ENCODE measurements at regions not wholly inside any gene's neighbourhood (a gene's known extent, or its start where the extent isn't known, plus 50 kb on each side); places are given as distances from the start of the nearest gene placed in this dataset.

DNA sequence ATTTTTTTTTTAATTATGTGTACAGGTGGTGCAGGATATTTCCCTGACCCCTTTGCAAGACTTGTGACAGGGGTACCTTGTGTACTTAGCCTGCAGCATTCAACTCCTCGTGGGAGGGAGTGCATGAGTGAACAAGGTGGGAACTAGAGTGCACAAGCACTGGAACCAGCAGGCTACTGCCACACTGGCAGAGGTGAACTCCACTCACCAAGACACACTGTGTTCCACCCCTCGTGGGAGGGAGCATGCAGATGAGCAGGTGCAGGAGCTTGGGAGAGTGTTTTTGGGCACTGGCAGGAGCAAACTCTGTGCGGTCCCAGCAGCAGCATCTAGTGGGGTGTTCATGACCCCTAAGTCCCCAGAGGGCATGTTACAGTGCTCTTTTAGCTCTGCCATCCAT is 282.7 kb upstream of the PLET1 start:
- no peak for DNase-seq

DNA sequence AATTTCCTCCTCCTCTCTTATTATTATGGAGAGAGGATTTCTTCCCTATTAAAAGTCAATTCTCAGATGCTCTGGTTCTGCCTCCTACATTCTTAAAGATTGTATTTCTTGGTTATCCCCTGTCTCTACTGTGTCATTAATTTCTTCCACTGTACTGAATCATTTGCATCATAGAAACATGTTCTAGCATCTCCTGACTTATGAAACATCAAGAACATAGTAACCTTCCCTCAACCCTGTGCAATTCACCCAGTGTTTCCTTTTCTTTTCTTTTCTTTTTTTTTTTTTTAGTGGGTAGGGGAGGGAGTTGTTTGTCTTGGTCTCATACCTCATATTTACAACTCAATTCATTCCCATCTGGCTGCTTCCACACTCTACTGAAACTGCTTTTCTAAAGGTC is 288.0 kb upstream of the PLET1 start:
- DNase-seq, result no peak

DNA sequence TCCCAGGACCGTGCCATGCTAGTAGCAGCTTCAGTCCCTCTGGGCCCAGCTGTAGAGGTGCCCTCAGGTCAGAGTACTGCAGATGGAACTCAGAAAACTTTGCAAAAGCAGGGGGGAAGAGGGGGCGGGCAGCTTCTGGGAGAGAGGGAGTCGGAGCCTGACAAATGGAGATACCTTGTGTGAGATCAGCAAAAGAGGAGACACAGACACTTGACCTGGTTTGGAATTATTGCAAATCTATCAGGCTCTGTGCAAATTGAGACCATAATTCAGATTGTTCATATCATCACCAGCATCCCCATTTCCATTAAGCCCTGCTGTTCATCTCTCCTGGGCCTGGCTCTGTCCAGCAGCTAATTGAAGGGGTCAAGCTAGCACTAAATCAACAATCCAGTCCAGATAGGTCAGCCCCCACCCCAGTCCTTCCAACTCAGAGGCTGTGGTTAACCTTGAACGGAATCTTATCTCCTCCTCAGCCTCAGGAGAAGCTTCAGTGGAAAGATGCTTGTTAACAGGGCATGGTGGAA is 292.6 kb upstream of the PLET1 start:
- no peak for DNase-seq

DNA sequence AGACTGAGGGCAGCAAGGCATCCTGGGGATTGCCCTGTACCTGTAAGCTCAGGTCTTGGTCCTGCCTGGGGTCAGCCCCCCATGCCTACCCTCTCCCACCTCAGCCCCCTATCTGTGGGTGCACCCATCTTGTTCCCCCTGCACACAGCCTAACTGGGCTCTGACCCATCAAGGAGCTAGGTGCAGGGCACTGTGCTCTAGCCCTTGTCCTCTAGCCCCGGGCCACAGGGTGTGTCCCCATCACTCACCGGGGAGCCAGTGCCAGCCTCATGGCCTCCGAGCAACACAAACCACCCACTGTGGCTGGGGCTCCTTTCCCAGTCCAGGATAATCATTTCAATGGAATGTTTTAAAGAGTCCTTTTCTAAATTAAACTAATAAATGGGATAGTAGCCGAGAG is 293.9 kb upstream of the PLET1 start:
- DNase-seq, result no peak

DNA sequence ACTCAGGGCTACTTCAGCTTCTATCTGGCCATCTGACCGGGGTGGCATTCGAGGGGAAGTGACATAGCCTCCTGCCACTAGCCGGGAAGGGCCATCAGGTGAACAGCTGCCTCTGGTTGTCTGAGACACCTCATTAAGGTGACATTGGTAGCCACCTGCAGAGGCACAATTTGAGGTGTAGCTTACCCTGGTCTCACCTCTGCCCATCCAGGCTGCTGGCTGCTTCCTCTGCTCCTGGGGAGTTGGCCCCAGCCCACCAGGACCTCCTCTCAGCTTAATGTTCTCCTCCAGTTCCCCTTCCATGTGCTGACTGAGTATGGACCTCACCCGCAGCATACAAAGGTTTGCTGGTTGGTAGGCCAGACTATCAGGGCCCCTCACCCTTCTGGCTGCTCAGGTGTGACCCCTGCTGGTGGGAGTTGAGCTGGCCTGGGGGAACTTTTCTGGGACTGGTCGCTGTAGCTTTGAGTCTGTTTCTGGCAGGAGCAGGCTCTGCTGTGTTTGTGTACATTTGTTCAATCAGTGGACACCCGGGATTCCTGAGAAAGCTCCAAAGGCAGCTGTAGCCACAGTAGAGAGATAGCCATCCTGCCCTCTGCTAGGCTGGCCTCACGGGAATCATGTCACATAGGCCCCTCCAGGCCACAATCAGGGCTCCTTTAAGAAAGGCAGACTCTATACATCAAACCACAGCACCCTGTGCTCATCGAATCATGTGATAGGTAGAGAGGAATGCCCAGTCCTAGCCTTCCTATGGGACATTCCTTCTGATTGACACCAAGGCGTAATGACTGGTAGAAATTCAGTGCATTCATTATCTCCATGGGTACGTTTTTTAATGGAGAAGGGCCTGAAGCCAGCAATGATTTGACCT is 295.1 kb upstream of the PLET1 start:
- DNase-seq, result peak; percentile 41

DNA sequence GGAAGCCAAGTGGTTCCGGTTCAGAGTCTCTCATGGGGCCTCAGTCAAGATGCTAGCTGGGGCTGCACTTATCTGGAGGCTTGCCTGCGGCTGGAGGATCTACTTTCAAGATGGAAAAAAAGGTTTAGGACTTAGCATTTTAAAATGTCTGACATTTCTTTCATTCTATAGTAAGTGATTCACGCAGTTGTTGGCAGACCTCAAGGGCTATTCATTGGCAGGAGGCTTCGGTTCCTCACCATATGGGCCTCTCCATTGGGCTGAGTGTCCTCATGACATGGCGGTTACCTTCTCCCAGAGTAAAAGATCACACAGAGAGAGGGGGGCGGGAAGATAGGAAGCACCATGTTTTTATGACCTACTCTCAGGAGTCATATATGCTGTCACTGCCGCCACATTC is 298.0 kb upstream of the PLET1 start:
- peak; percentile 48 for DNase-seq

DNA sequence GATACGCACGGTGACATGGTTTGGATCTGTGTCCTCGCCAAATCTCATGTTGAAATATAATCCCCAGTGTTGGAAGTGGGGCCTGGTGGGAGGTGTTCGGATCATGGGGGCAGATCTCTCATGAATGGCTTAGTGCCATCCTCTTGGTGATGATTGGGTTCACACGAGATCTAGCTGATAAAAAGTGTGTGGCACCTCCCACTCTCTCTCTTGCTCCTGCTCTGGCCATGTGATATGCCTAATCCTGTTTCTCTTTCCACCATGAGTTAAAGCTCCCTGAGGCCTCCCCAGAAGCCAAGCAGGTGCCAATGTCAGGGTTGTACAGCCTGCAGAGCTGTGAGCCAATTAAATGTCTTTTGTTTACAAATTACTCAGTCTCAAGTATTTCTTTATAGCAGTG is 303.1 kb upstream of the PLET1 start:
- DNase-seq, result no peak

DNA sequence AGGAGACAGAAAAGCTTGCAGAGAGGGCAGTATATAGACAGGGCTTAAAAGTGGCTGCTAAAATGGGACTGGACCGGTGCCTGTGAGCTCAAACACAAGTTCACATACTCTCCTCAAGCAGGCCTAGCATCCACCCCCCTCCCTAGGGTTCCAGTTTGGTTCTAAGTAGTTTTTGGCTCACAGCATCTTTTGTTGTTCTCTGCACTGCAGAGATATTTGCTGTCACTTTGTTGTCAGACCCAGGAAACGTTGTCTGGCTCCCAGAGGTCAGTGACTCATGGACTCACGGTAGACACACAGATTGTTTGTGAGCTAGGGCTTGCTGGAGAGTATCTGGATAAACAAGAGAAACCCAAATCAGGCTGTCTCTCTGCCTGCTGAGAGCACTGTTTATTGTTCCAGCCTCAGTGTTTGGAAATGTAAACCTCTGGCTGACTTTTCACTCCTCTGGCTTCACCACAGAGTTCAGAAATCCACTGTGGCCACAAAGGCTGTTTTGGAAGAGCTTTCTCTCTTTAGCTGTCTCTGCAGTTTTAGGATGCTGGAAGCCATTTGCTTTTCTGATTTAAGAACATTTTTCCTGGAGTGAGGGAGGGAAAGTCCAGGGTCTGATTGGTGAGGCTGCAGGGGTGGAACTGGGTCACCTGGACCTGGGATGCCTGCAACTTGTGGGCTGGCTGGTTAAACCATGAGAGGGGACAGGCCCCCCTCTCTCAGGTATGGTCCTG is 303.7 kb upstream of the PLET1 start:
- peak; percentile 72 for DNase-seq

DNA sequence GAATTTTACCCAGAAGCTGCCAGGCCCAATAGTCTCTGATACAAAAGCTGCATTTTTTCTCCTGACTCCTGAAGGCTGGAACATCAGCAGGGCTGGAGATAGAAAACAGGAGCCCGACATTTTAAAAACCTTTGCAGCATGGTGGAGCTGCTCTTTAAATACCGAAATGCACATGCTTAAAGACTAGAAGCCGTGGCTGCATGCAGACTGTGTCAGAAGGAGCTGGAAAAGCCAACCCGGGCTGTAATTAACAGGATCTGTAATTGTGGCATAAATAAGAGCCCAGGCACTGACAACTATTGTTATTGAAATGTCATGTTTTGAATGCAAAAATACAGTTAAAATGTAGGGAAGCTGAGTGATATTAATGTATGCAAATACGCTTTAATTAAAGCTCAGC is 304.9 kb upstream of the PLET1 start:
- no peak for DNase-seq

DNA sequence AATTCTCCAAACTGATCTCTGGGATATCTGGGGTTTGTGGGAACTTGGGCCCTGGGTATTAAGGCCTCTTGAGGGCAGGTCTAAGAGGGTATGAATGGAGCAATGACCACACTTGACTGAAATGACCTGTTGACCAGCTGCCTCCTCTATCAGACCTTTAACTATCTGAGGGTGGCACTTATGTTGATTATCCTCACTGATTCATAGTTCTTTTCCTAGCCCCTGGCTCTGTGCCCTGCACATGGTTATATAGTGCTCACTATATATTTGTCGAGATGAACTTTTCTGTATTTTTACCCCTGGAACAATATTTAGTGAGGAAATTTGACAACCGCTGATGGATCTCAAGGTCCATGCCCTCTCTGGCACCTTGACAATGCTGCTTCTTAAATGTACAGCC is 305.5 kb upstream of the PLET1 start:
- DNase-seq, result no peak

DNA sequence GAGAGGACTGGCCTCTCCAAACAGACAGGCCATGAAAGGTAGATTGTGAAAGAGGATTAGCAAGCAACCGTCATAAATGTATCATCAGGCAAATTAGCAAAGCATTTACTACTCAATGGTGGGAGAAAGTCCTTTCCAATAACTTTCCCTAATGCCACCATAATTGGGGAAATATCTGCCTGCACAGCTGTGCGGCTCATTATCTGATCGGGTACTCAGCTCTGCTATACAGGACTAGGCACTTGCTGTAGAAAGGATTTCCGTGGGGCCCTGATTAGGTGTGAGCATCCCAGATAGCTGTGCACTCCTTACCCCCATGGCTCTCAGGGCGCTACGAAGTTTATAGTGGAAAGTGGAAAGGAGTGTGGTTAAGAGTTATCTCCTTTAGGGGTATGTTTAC is 309.7 kb upstream of the PLET1 start:
- DNase-seq, result no peak

DNA sequence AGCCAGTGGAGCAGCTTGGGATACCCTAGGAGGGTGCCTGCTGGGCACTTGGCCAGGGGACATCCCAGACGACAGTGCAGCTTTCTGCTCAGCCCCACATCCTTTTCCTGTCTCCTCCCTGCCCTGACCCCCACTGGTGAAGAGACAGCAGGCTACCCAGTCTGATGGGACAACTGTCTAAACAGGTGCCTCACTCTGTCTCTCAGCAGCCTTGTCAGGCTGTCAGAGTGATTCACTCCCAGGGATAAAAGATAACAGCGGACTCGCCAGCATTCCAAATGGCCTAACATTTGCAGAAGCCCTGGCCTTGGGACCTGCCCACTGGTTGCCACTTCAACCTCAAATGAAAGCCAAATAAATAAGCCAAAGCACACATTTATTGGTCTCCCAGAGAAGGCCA is 318.6 kb upstream of the PLET1 start:
- peak; percentile 30 for DNase-seq

DNA sequence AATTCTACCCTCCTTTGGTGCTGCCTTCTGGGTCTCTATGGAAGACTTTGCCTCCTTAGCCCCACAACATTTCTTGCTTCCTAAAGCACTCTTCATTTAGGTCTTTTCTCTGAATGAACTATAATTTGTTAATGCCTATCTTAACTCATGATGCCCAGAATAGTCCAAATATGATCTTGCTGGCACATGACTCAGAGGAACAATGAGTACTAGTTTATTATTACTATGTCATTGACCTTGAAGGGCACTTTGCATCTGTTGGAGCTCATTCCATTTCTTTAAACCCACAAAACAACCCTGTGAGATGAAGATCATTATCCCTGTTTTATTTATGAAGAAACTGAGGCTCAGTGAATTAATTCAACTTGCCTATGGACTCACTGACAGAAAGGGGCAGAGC is 320.2 kb upstream of the PLET1 start:
- DNase-seq, result no peak

DNA sequence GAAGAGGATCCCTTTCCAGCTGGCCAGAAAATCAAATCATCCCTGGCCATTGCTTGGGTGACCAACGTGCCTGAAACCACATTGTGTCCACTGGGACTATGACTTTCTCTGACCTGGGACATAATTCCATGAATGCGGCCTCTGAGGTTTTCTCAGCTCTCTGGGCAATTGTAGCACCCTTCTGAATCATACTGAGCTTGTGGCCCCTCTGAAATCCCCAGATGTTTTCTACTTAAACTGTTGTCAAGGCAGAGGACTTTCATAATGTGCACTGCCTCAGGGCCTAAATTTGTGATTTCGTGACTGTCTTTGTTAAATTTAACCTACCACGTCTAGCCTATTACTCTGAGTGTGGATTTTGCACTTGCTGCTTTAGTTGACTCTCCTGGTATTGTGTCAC is 321.1 kb upstream of the PLET1 start:
- DNase-seq, result no peak

DNA sequence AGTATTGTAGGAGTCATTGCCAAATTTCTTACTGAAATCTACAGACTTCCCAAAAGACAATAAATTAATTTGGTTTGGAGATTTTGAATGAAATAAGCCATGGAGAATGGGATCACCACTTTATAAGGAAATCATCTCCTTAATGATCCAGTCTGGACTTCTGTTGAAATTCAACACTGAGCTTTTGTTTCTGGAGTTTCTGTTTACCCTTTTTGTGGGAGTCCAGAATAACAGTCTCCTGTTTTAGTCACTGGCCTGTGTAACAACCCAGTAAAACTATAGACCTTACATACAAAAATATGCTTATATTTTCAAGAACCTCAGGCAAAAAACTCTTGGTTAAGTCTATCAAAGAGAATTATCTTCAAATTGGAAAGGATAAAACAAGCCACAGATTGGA is 321.7 kb upstream of the PLET1 start:
- no peak for DNase-seq

DNA sequence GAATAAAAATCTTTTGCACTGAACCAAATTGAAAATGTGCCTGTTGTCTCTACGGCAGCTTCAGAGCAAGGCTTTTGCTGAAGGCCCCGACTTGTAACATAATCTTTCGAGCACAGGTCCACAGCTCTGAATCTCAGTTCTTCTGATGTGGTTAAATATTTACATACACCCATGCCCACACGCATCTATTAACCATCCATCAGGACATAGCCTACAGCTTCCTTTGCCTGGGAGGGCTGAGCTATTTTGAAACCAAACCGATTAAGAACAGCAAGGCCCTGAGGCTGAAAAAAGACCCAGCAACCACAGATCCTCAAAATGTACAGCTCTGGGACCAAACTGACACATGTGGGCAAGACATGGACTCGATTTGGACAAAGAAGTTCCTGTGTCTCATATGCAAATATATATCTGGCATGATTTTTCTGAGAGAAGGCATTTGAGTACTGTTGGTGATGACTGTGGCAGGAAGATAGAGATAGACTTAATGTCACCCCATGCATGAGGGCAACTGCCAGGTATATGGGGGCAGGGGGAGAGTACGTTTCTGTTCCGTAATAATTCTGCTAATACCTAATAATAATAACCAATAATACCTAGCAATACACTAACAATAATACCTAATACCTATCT is 322.7 kb upstream of the PLET1 start:
- no peak for DNase-seq

DNA sequence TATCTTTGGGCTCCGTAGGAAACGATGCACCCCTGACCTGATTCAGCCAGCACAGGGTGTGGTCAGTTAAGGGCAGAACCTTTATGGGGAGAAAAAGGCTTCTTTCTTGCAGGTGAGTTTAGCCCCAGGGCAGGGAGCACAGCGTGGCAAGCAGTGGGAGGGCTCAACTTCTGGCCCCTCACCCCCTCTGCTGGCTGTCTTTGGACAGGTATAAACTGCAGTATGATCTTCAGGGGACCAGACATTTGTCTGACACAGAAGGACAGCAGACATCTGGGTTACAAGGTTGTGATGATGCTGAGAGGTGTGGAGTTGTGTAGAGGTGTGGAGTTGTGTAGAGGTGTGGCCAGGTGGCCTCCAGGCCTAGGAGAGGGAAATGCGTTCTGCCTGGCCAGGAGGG is 324.0 kb upstream of the PLET1 start:
- no peak for DNase-seq

DNA sequence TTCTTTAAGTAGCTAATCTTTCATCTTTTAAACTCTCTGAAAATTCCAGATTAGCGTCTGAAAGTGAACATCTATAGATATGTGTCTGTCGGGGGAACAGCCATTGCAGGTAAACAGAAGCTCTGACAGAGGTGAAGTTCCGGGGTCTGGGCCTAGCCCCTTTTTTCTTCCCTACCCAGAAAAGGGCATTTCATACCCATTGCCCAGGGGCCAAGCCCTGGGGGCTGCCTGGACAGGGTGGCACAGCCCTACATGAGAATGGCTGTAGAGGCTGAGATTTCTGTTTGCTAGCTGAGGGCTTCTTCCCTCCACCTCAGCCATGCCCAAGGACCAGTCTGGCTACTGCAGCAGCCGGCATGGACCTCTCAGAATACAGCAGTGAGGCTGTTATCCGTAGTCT is 327.0 kb upstream of the PLET1 start:
- DNase-seq, result no peak

DNA sequence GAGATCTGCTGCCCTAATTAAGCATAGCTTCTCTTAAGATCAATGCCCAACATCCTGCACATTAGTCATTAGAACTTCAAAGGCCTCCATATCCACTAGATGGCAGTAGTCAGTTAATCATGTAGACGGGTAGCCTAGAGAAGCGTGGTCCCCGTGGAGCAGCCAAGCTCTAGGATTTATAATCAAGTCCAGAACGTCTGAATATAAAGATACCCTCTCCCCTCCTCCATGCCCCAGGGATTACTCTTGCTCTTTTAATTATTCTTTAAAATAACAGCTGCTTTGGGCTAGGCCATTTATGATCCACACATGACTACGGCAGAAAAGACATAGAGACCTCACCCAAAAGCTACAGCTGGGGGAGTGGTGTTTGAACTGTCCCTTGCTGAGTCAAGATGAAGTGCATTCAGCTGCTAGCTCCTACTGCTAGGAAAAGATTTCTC is 327.6 kb upstream of the PLET1 start:
- peak; percentile 86 for DNase-seq

DNA sequence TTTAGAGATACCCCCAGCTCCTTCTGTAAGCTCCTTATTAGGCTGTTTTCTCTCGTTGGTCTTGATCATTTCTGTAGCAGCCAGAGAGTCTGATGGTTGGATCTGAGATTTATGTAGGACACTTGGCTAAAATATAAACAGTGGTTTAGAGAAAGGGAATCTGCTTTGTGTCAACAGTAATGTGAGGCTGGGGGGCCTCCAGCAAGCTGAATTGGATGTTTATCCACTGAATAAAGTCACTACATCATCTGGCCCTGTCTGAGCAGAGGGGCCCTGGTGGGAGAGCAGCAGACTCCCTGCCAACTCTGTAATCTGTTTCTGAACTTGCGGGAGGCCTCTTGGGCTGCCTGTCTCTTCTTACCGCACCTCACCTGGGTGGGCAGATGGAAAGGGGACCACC is 328.5 kb upstream of the PLET1 start:
- peak; percentile 43 for DNase-seq

DNA sequence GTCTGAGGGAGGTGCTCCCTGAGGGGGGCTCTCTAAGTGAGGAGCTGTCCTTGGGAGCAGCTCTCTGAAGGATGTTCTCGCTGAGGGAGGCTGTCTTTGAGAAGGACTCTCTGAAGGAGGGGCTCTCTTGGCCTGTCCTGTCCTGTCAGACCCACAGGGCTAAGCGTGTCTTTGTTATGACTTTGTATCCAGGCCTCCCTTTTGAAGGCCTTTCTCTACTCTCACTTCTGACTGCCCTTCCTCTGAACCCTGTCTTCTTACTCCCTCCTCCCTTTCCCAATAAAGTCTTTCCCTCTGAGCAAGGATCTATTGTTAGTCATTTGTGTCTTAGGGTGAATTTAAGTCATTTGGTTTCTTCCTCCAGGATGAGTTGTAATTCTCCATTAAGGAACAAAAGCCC is 330.1 kb upstream of the PLET1 start:
- DNase-seq, result no peak

DNA sequence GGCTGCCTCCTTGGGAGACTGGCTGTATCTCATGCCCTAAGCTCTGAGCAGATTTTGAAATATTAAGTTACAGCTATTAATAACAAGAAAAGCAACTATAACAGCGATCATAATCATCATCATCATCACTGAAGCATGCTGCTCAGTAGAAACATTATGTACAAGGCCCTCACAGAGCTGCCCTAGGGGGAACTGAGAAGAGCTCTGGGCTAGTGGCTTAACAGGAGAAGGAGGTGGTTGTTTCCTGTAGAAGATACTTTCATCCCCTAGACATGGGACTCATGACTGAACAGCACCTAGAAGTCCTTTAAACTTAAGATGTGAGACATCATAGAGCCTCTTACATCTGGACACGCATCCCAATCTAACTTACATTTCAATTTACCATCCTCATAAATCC is 332.8 kb upstream of the PLET1 start:
- DNase-seq, result no peak

DNA sequence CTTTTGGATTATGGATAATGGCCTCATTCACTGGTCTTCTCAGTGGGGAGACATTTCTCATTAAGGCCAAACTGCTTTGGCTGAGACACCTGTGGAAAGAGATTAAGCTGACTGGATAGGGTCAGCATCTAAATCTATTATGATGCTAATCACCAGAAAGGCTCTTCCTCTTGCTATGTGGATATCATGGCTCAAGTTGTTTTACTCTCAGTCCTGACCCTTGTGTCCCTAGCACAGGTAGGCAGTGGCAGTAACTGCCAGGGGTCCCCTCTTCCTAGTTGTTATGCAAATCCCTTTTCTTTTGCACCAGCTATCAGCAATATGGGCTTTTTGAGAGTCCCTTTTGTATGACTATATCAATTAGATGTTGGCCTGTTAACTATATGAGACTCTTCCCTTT is 335.7 kb upstream of the PLET1 start:
- no peak for DNase-seq

DNA sequence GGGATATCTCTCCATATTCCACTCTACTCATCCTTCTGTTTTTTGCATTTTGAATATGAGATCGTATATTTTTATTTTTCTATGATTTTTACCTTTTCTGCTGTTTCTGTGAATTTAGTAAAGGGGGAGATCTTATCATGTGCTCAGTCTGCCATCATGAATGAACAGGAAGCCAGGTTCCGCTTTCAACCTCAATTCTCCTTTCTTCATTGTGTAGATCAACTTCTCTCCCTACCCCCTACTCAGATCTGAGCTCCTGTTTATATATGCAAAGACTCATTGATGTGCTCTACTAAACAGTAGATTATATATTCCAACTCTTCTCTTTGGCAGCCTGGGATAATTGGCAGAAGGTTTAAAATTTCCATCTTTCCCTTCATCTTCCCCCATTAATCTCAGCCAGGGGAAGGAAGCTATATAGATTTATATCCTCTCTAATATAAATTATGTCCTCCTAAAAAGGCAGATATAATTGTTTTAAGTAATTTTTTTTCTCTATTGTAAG is 336.7 kb upstream of the PLET1 start:
- no peak for DNase-seq

Measured in right hindlimb (tissue), 1 donor.